ENCODE measurements at regions not wholly inside any gene's neighbourhood (a gene's known extent, or its start where the extent isn't known, plus 50 kb on each side); places are given as distances from the start of the nearest gene placed in this dataset.
"Not testable (repeated sequence)": the region's sequence is repeated elsewhere in the genome, so short reads cannot be mapped to it uniquely, and the experiment has no call there.

DNA sequence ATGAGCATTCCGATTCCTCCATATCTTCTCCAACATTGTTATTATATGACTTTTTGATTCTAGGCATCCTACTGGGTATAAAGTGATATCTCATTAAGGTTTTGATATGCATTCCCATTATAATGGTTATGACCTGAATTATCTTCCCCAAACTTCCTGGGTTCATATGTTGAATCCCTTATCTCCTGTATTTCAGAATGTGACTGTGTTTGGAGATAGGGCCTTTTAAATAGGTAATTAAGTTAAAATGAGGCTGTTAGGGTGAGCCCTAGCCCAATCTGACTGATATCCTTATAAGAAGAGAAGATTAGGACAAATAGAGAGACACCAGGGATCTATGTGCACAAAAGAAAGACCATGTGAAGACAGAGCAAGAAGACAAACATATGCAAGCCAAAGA lies 96.9 kb upstream of the PMCH start:
- no peak for DNase-seq

DNA sequence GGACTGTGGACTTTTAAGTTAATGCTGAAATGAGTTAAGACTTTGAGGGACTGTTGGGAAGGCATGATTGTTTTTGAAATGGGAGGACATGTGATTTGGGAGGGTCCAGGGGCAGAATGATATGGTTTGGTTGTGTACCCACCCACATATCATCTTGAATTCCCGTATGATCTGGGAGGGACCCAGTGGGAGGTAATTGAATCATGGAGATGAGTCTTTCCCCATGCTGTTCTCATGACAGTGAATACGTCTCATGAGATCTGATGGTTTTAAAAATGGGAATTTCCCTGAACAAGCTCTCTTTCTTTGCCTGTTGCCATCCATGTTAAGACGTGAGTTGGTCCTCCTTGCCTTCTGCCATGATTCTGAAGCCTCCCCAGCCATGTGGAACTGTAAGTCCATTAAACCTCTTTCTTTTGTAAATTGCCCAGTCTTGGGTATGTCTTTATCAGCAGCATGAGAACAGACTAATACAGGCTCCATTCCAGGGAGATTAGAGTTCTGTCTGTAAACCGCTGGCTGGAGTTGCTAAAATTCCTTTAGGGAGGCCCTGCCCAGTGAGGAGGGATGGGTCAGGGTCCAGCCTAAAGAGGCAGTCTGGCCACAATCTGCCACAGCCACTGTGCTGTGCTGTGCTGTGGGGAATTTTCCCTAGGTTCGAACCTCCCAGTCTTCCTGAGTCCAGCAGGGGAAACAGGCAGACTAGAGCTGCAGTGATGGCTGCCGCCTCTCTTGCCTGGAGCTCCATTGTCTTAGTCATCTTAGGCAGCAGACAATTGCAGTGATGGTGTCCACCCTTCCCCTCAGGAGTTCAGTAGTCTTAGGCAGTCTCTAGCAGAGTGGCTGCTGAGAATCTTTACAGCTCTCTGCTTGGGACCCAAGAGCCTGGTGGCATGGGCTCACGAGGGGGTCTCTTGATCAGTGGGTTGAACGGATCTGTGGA lies 94.1 kb upstream of the PMCH start:
- not testable (repeated sequence) for DNase-seq

DNA sequence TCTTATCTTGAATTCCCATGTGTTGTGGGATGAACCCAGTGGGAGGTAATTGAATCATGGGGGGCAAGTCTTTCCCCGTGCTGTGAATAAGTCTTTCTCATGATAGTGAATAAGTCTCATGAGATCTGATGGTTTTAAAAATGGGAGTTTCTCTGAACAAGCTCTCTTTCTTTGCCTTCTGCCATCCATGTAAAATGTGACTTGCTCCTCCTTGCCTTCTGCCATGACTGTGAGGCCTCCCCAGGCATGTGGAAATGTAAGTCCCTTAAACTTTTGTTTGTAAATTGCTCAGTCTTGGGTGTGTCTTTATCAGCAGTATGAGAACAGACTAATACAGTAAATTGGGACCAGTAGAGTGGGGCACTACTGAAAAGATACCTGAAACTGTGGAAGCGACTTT lies 92.1 kb upstream of the PMCH start:
- DNase-seq: not testable (repeated sequence)

- DNase-seq: no peak
Measured at GRCh38 chr12:102281231-102281630, 83.6 kb upstream of the PMCH start.

- not testable (repeated sequence) for DNase-seq
Measured at GRCh38 chr12:102255687-102256086, 58.1 kb upstream of the PMCH start.

GRCh38 chr12:102251005-102251404 lies 53.4 kb upstream of the PMCH start:
- DNase-seq: not testable (repeated sequence)

DNA sequence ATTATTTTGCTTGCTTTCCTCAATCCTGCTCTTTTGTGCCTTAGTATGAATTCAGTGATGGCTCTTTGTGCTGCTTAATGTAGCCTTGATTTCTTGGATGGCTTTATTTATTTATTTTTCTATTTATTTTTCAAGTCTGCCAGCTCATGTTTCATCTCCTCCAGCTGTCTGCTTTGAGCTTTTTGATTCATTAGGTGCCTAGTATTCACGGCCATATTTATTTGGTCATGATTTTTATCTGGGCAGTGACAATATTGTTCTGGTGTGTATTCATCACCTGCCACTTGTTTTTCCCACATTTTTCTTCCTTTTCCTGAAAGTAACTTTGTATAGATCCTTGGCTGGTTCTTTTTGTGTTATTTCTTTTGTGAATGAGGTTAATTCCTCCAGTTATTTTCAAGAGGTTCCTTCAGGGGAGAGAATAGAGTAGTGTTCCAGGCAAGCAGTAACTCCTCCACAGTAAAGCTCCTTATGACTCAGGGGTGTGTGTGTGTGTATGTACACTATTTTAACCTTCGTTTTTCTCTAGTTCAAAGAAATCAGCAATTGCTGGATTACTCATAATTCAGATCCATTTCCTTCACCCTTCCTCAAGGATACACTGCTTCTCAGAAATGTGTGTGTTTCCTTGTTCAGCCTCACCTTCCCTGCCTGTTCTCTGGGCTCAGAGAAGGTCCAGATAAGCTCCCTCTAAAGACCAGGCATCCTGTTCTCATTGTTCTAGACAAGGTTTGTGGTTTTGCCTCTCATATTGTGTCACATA lies 51.6 kb upstream of the PMCH start:
- no peak for DNase-seq
